A204.1 (cell line): ENCODE measurements at regions not wholly inside any gene's neighbourhood (a gene's known extent, or its start where the extent isn't known, plus 50 kb on each side); places are given as distances from the start of the nearest gene placed in this dataset.
"Not testable (repeated sequence)": the region's sequence is repeated elsewhere in the genome, so short reads cannot be mapped to it uniquely, and the experiment has no call there.

ENCODE experiments used
- FAIRE-seq: peaks from 2 replicates; lab custom pipeline; 2012; peaks lifted over from hg19 to GRCh38; lab: Jason Lieb, UNC

DNA sequence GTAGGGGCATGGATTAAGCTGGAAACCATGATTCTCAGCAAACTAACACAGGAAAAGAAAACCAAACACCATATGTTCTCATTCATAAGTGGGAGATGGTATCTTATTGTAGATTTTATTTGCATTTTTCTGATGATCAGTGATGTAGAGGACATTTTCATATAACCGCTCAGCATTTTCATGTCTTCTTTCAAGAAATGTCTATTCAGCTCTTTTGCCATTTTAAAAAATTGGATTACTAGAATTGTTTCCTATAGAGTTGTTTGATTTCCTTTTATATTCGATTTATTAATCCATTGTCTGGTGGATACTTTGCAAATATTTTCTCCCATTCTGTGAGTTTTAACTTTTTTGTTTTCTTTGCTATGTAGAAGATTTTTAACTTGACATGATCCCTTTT lies 682.2 kb upstream of the BCHE start:
- no peak for FAIRE-seq

- FAIRE-seq, result no peak
Measured at GRCh38 chr3:166518040-166518439, 680.8 kb upstream of the BCHE start.

- FAIRE-seq, result no peak
Measured at GRCh38 chr3:166510382-166510781, 673.2 kb upstream of the BCHE start.

DNA sequence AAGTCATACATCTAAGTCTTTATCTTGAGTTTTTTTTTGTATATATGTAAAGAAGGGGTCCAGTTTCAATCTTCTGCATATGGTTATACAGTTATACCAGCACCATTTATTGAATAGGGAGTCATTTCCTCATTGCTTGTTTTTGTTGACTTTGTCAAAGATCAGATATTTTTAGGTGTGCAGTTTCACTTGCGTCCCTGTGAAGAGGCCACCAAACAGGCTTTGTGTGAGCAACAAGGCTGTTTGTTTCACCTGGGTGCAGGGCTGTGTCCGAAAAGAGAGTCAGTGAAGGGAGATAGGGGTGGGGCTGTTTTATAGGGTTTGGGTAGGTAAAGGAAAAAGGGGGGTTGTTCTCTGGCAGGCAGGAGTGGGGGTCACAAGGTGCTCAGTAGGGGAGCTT lies 663.2 kb upstream of the BCHE start:
- FAIRE-seq, result not testable (repeated sequence)

DNA sequence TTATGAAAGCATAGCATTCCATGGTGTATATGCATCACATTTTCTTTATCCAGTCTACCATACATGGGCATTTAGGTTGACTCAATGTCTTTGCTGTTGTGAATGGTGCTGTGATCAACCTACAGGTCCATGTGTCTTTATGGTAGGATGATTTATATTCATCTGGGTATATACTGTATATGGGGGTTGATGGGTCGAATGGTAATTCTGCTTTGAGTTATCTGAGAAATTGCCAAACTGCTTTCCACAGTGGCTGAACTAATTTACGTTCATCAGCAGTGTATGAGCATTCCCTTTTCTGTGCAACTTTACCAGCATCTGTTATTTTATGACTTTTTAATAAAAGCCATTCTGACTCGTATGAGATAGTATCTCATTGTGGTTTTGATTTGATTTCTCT lies 662.4 kb upstream of the BCHE start:
- FAIRE-seq, result no peak

- no peak for FAIRE-seq
Measured at GRCh38 chr3:166498446-166498845, 661.2 kb upstream of the BCHE start.

- FAIRE-seq, result no peak
Measured at GRCh38 chr3:166489826-166490225, 652.6 kb upstream of the BCHE start.

DNA sequence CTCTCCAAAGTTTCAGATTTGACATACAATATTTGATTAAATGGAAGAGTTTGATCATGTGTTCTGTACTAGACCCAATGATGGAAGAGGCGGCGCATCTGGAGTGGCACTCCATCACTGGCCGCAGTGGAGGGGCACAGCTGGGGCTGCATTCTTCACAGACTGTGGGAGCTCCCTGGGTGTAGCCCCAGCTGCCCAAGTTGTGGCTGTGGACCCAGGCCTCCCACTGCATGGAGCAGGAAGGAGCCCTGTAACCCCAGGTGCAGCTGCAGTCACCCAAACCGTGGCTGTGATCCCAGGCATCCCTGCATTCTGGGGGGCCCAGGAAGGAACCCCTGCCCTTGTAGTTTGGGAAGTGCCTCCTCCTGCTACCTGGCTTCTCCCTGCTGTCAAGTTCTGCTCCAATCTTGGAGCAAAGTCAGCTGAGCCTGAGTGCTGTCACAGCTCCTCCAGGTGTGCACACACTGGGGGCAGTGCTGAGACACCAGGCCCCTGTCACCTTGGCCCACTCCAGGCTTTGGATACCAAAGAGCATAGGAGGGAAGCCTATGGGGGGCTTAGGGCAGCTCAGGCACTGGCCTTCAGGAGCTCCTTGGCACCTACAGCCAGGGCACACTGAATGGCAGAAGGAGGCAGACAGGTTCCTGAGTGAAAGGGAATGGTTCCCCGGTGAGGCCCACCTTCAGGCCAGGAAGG lies 651.9 kb upstream of the BCHE start:
- no peak for FAIRE-seq

DNA sequence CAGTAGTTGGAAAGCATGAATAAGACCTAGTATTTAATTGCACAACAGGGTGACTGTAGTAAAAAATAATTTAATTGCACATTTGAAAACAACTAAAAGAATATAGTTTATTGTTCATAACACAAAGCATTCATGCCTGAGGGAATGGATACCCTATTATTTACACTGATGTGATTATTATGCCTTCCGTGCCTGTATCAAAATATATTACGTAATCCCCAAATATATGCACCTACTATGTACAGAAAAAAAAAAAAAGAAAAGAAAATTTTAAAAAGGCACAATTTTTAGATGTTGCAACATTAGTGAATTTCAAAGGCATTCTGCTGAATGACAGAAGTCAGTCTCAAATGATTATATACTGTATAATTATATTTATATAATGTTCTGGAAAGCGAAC lies 647.2 kb upstream of the BCHE start:
- no peak for FAIRE-seq

DNA sequence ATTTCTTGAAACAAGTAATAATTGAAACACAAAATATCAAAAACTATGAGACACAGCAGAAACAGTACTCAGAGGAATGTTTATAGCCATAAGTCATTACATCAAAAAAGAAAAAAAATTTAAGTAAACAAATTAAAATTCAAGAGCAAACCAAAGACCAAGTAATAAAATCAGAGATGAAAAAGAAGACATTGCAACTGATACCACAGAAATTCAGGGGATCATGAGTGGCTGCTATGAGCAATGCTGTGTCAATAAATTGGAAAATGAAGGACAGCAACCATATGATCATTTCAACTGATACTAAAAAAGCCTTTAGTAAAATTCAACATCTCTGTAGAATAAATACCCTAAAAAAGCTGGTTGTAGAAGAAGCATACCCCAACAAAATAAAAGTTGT lies 644.1 kb upstream of the BCHE start:
- no peak for FAIRE-seq

- FAIRE-seq, result no peak
Measured at GRCh38 chr3:166478356-166478755, 641.1 kb upstream of the BCHE start.

DNA sequence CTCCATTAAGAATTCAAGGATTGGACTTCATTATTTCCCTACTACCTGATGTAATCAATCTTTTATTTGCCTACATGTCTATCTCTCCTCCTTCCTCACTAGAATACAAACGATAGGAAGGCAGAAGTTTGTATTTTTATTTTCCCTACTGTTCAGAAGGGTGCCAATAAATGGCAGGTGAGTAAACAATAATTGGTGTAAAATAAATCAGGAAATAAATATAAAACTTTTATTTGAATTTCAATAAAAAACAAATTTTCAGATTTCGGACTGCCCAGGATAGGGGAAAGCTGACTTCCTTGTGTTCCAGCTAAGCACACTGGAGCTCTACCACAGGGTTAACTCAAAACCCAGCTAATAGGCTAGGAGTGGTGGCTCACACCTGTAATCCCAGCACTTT lies 636.3 kb upstream of the BCHE start:
- FAIRE-seq, result no peak

GRCh38 chr3:166472015-166472414 lies 634.8 kb upstream of the BCHE start:
- FAIRE-seq, result no peak

GRCh38 chr3:166471074-166471767 lies 634.0 kb upstream of the BCHE start:
- FAIRE-seq, result no peak

DNA sequence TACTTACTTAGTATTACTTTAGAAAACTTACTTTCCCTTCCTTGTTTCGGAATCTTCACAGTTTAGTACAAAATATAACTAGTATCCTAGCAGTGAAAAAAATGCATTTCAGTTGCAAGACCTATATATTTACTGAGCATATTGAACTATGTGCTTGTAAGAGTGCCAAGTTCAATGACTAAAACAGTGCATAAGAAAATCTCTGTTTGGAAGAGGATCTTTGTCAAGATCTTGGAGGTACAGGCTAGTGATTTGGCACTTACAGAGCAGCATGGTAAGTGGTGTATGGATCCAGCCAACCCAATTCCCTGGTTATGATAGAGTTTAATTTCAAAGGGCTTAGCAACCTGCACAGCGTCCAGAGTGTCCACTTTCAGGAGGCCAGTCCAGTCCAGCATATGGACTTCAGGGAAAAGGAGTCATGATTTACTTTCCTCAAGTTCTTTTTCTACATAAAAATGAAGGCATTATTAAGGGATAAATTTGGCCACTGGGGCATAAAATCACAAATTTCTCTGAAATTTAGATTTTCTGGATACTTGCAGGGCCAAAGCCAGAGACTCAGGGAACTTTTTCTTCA lies 625.8 kb upstream of the BCHE start:
- no peak for FAIRE-seq

DNA sequence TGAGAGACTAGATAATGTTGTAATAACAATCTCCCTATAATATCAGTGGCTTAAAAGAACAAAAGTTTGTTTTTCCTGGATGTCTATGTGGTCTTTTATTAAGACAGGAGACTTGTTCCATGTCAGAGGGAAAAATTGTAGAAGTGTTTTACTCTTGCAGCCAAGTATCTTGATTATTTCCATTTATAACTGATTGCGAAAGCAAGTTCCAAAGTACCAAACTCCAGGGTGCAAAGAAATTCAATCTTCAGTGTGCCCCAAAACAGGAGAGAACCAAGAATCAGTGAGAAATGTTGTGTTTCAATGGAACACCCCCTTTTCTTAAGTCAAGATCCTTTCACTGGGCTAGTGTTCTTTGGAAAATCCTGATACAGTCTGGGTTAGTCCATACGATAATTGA lies 624.4 kb upstream of the BCHE start:
- FAIRE-seq, result no peak

DNA sequence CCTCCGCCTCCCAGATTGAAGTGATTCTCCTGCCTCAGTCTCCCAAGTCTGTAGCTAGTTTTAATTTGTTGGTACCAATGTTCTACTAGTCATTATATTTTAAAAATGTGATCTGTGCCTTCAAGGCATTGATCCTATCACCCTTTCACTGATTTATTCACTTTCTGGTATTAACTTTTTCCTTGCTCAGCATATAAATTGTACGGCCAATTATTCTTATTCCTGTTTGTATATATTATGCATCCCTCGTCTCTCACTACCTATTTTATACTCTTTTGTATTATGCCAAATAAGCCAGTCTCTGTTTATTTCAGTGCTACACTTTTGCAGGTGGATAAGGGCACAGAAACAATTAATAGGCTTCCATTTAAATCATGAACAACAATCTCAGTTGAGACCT lies 620.2 kb upstream of the BCHE start:
- no peak for FAIRE-seq

DNA sequence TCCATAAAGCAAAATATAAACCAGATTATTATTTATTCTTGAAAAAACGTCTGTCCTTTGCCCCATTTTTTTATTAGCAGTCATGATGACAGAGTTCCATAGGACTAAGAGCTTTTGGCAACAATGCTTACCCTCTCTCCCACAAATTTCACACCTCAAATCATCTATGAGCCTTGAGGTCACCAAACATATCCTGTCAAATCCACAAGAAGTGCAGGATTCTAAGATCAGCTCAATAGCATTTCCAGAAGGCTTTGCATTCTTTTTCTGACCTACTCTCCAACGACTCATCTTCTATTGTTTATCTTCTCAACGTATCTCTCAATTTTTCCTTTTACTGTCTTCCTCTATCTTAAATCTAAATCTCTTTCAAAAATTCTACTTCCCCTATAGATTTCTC lies 619.1 kb upstream of the BCHE start:
- FAIRE-seq, result no peak

DNA sequence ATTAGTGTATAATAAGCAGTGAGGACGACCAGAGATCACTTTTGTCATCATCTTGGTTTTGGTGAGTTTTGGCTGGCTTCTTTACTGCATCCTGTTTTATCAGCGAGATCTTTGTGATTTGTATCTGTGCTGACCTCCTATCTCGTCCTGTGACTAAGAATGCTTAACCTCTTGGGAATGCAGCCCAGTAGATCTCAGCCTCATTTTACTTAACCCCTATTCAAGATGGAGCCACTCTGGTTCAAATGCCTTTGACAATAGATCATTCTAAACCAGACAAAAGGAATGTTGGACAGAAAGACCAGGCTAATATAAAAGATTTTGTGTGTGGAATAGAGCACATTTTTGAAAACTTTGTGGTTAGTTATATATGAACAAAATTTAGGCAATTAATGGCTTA lies 618.5 kb upstream of the BCHE start:
- FAIRE-seq, result no peak

DNA sequence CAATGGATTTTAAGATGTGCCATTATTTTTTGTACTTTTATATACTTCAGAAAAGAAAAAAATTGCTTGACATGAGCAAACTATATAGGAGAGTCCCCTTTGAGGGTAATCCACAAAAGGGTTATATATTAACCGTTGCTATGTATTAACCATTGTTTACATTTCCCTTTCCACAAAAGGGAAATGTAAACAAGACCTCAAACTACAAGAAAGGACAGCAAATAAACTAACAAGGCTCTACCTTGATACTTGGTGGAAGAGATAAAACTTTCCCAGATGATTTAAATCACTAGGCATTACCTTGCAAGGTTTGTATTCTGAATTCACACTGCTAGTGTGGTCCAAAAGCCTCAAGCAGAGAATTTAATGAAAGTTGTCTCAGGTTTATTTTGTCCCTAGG lies 616.3 kb upstream of the BCHE start:
- FAIRE-seq, result no peak

DNA sequence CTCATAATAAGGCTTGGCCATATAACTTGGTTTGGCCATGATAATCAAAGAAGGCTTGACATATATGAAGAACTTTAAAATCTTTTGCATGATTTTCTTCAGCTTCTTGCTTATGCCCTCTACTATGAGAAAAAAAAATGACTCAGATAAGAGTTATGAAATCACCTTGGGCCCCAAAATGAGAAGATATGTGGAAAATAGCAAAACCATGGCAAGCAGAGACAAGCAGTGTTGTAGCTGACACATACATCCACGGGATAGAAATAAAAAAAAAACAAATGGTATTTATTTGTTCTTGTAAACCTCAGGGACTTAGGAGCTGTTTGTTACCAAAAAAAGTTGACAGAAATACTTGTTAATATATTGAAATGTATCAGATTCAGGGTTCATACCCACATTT lies 614.8 kb upstream of the BCHE start:
- FAIRE-seq, result no peak

GRCh38 chr3:166447513-166447912 lies 610.3 kb upstream of the BCHE start:
- no peak for FAIRE-seq

DNA sequence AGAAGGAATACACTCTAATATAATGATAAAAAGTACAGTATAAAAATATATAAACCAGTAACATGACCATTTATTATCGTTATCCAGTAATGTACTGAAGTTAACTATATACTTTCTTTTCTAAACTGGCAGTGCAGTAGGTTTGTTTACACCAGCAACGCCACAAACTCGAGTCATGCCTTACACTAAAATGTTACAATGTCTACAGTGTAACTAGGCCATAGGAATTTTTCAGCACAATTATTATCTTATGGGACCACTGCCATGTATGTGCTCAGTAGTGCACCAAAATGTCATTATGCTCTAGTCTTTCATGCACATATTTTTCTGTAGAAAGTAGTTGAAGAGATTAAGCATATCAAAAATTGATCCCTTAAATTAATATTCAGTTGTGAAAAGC lies 609.8 kb upstream of the BCHE start:
- no peak for FAIRE-seq

- FAIRE-seq, result no peak
Measured at GRCh38 chr3:166446291-166446690, 609.1 kb upstream of the BCHE start.
